HG03159 (cell line): ENCODE measurements at regions not wholly inside any gene's neighbourhood (a gene's known extent, or its start where the extent isn't known, plus 50 kb on each side); places are given as distances from the start of the nearest gene placed in this dataset.
"Not testable (repeated sequence)": the region's sequence is repeated elsewhere in the genome, so short reads cannot be mapped to it uniquely, and the experiment has no call there.

ENCODE experiments used
- ATAC-seq: cut with Tn5 transposase; IDR thresholded peaks from one replicate; pipeline ENCODE4 v1.9.1; 2021; ENCODE audit warnings: mild to moderate bottlenecking, moderate library complexity; ENCODE audit not compliant: unreplicated experiment

GRCh38 chr16:17944345-17944744 lies 392.2 kb downstream of the NPIPA8 start:
- ATAC-seq: no peak

- ATAC-seq: no peak
Observed at GRCh38 chr16:17942067-17942466, 394.5 kb downstream of the NPIPA8 start.

- no peak for ATAC-seq
Observed at GRCh38 chr16:17940584-17941364, 395.8 kb downstream of the NPIPA8 start.

GRCh38 chr16:17939723-17940122 lies 396.8 kb downstream of the NPIPA8 start:
- ATAC-seq: peak; percentile 59

GRCh38 chr16:17939122-17939536 lies 397.4 kb downstream of the NPIPA8 start:
- peak; percentile 60 for ATAC-seq

- ATAC-seq: no peak
Observed at GRCh38 chr16:17938546-17938945, 398.0 kb downstream of the NPIPA8 start.

GRCh38 chr16:17936766-17937402 lies 399.7 kb downstream of the NPIPA8 start:
- ATAC-seq: no peak

- ATAC-seq: no peak
Observed at GRCh38 chr16:17930280-17930679, 406.3 kb downstream of the NPIPA8 start.

GRCh38 chr16:17926866-17927399 lies 409.6 kb downstream of the NPIPA8 start:
- ATAC-seq: no peak

- ATAC-seq: no peak
Observed at GRCh38 chr16:17926461-17926860, 410.1 kb downstream of the NPIPA8 start.

GRCh38 chr16:17925761-17926160 lies 410.8 kb downstream of the NPIPA8 start:
- no peak for ATAC-seq

- ATAC-seq: no peak
Observed at GRCh38 chr16:17921357-17921978, 415.1 kb downstream of the NPIPA8 start.

- no peak for ATAC-seq
Observed at GRCh38 chr16:17917316-17918019, 419.1 kb downstream of the NPIPA8 start.

GRCh38 chr16:17915791-17916190 lies 420.7 kb downstream of the NPIPA8 start:
- ATAC-seq: no peak

GRCh38 chr16:17914168-17914567 lies 422.4 kb downstream of the NPIPA8 start:
- ATAC-seq: no peak

GRCh38 chr16:17911578-17911977 lies 425.0 kb downstream of the NPIPA8 start:
- not testable (repeated sequence) for ATAC-seq

GRCh38 chr16:17906626-17907025 lies 429.9 kb downstream of the NPIPA8 start:
- ATAC-seq: not testable (repeated sequence)

GRCh38 chr16:17901309-17901708 lies 430.5 kb upstream of the XYLT1 start:
- ATAC-seq: no peak

- ATAC-seq: no peak
Observed at GRCh38 chr16:17899141-17899540, 428.4 kb upstream of the XYLT1 start.

- ATAC-seq: no peak
Observed at GRCh38 chr16:17887963-17888362, 417.2 kb upstream of the XYLT1 start.

GRCh38 chr16:17885659-17886207 lies 415.0 kb upstream of the XYLT1 start:
- no peak for ATAC-seq
